Common myeloid progenitor, CD34-positive (primary cell): ENCODE measurements at regions not wholly inside any gene's neighbourhood (a gene's known extent, or its start where the extent isn't known, plus 50 kb on each side); places are given as distances from the start of the nearest gene placed in this dataset.

Experiments
- CTCF ChIA-PET: fragments of 350-600 bp; sonication (Branson Sonifier 250); formaldehyde crosslinking; loops from one replicate; lab custom pipeline; 2021; ENCODE audit warnings: antibody characterized with exemption; lab: Charles Lee
- POLR2A ChIA-PET: fragments of 350-600 bp; sonication (Branson Sonifier 250); formaldehyde crosslinking; loops from one replicate; lab custom pipeline; 2021; ENCODE audit warnings: antibody characterized with exemption; lab: Charles Lee
- DNase-seq, 3 donors: peaks; one replicate each; pipeline versions ENCODE4 v3.0.0 to v3.0.0-alpha.2; 2013
- H3K27ac ChIP-seq, 2 experiments: 1 replicate in 1 of 2; 2 replicates in 1 of 2; pipeline ENCODE4 v1.7.0; 2013; ENCODE audit warnings: inconsistent platforms in 2 of 2, low read length in 2 of 2, mild to moderate bottlenecking in 2 of 2, low read depth in 1 of 2, moderate library complexity in 1 of 2; ENCODE audit not compliant: severe bottlenecking in 2 of 2, insufficient read depth in 1 of 2, poor library complexity in 1 of 2
- H3K27me3 ChIP-seq, 5 experiments: replicated peaks in 2 of 5; 1 replicate in 3 of 5; 2 replicates in 2 of 5; pipeline versions ENCODE4 v1.6.1 to v1.7.0; 2013; ENCODE audit warnings: low read length in 4 of 5, mild to moderate bottlenecking in 2 of 5, moderate library complexity in 2 of 5, inconsistent platforms in 1 of 5; ENCODE audit not compliant: insufficient read depth in 5 of 5, control insufficient read depth in 4 of 5
- H3K36me3 ChIP-seq, 4 experiments: 1 replicate in 2 of 4; 2 replicates in 2 of 4; pipeline versions ENCODE4 v1.6.1 to v1.7.0; 2013; ENCODE audit warnings: low read length in 3 of 4, control low read depth in 1 of 4, mild to moderate bottlenecking in 1 of 4; ENCODE audit not compliant: control insufficient read depth in 4 of 4, insufficient read depth in 4 of 4
- H3K4me1 ChIP-seq, 4 experiments: 1 replicate in 3 of 4; 2 replicates in 1 of 4; pipeline versions ENCODE4 v1.6.1 to v1.7.1; 2013; ENCODE audit warnings: low read length in 3 of 4, mild to moderate bottlenecking in 3 of 4, control low read depth in 1 of 4, inconsistent platforms in 1 of 4, moderate library complexity in 1 of 4; ENCODE audit not compliant: control insufficient read depth in 4 of 4, insufficient read depth in 4 of 4; ENCODE audit errors: control extremely low read depth in 1 of 4
- H3K4me3 ChIP-seq, 7 experiments: 1 replicate in 4 of 7; 2 replicates in 3 of 7; pipeline versions ENCODE4 v1.5.1 to v1.7.0; 2013; ENCODE audit warnings: mild to moderate bottlenecking in 7 of 7, low read length in 6 of 7, moderate library complexity in 6 of 7, inconsistent platforms in 2 of 7, low read depth in 2 of 7, control low read depth in 1 of 7; ENCODE audit not compliant: insufficient read depth in 4 of 7, control insufficient read depth in 1 of 7; ENCODE audit errors: extremely low read depth in 1 of 7
- H3K9me3 ChIP-seq, 5 experiments: 1 replicate in 4 of 5; 2 replicates in 1 of 5; pipeline versions ENCODE4 v1.6.1 to v1.7.1; 2013; ENCODE audit warnings: low read length in 4 of 5, mild to moderate bottlenecking in 2 of 5, inconsistent platforms in 1 of 5, low read depth in 1 of 5, moderate library complexity in 1 of 5; ENCODE audit not compliant: control insufficient read depth in 4 of 5, insufficient read depth in 2 of 5; ENCODE audit errors: control extremely low read depth in 1 of 5
- WGBS: methylation state at CpG from one replicate; pipeline ENCODE4 v1.1.5; 2013; ENCODE audit not compliant: insufficient coverage; 5-methylcytosine and 5-hydroxymethylcytosine counted together

DNA sequence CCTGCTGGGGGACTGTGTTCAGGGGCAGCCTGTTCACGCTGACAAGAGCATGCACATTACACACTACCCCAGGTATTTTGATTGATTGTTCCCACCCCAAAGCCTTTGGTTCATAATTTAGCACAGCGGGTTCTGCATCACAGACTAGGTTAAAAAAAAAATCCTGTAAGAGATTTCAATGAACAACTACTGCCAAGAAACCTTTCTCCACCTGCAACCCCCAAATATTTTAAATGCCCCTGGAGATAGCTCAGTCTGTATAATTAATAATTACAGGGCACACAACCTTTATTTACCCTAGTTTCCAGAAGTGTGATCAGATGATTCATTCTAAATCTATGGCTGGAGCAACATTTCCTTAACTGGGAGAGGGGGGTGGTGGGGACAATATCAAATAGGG, 87.6 kb downstream of the NR2F2 start:
- ChIA-PET POLR2A (interaction anchor here (0.6 kb wide), 1 partner anchor 31 kb away, joined by 4 read pairs; no protein-coding TSS in a partner anchor), CTCF (no interaction called here)
- no peaks in the 10 kb centered on the region for H3K9me3 ChIP-seq
- no peak overlapping the region for H3K4me3 ChIP-seq
- no peak overlapping the region for H3K27ac ChIP-seq
- WGBS, result 20% methylated on average over 1 of the region's 2 CpGs
- no peak for DNase-seq
- peaks cover 0 to 2% (median 0%) of the 10 kb centered on the region in 4 experiments for H3K4me1 ChIP-seq
- peaks cover 19 to 95% (median 56%) of the 10 kb centered on the region in 5 experiments for H3K27me3 ChIP-seq
- no peaks in the 10 kb centered on the region for H3K36me3 ChIP-seq

DNA sequence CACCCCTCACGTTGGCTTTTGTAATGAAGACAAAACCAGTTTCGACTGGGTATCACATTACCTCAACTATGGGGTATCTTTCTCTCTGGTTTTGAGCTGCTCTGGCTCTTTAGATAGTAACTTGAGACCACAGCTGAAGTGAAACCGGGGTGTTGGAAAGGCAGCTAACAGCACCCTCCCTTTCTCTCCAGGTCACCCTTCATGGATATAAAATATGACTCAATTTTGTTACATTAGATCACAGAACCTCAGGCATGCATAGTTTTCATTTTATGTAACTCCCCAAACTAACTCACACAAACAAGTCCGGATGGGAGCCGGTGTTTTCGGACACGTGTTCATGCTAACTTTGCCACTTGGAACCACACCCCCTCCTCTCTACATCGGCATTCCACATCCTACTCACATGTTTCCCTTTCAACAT, 90.7 kb downstream of the NR2F2 start:
- POLR2A ChIA-PET, result no interaction called here
- Histone ChIP-seq H3K9me3 (no peaks in the 10 kb centered on the region), H3K27ac (no peak overlapping the region), H3K27me3 (peaks cover 11 to 69% (median 32%) of the 10 kb centered on the region in 5 experiments), H3K4me3 (no peak overlapping the region), H3K4me1 (peaks cover 0 to 2% (median 0%) of the 10 kb centered on the region in 4 experiments), H3K36me3 (no peaks in the 10 kb centered on the region)
- DNase-seq, result no peak
- CTCF ChIA-PET, result no interaction called here
- 38% methylated on average over 7 of the region's 8 CpGs for WGBS

DNA sequence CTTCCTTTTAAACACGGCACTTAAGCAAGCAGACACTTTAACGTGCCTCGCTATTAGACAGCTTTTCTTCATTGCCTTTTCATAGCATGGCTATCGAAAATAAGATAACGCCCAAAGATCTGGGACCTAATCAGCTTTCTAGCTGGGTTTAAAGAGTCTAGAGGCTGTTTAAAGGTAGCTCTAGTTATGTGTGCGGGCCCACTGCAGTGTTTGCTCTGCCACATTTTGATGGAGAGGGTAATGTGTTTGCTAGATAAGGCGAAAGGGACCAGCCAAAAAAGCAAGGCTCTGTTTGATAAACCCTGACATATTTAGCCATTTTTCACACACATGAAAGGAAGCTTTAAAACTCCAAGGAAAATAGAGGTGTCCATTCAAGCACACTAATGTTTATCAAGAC, 91.6 kb downstream of the NR2F2 start:
- DNase-seq, result no peak
- Histone ChIP-seq H3K27me3 (peaks cover 11 to 63% (median 27%) of the 10 kb centered on the region in 5 experiments), H3K27ac (no peak overlapping the region), H3K9me3 (no peaks in the 10 kb centered on the region), H3K36me3 (no peaks in the 10 kb centered on the region), H3K4me3 (no peak overlapping the region), H3K4me1 (no peaks in the 10 kb centered on the region)
- 60% methylated on average over 5 of the region's 7 CpGs for WGBS
- POLR2A ChIA-PET, result no interaction called here
- CTCF ChIA-PET, result no interaction called here

DNA sequence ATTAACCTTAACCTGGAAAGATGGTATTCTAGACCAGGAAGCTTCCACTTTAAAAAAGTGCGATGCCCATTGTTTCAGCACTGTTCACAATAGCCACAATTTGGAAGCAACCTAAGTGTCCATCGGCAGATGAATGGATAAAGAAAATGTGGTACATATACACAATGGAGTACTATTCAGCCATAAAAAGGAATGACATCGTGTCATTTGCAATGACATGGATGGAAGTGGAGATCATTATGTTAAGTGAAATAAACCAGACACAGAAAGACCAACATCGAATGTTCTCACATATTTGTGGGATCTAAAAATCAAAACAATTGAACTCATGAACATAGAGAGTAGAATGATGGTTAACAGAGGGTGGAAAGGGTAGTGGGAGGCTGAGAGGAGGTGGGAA, 94.2 kb downstream of the NR2F2 start:
- Histone ChIP-seq H3K4me1 (no peaks in the 10 kb centered on the region), H3K36me3 (no peaks in the 10 kb centered on the region), H3K4me3 (no peak overlapping the region), H3K9me3 (no peaks in the 10 kb centered on the region), H3K27me3 (peaks cover 5 to 38% (median 12%) of the 10 kb centered on the region in 5 experiments), H3K27ac (no peak overlapping the region)
- 100% methylated on average over 1 of the region's 4 CpGs for WGBS
- ChIA-PET POLR2A (interaction anchor here (0.6 kb wide), 1 partner anchor 124 kb away, joined by 4 read pairs; no protein-coding TSS in a partner anchor), CTCF (no interaction called here)
- DNase-seq, result no peak

DNA sequence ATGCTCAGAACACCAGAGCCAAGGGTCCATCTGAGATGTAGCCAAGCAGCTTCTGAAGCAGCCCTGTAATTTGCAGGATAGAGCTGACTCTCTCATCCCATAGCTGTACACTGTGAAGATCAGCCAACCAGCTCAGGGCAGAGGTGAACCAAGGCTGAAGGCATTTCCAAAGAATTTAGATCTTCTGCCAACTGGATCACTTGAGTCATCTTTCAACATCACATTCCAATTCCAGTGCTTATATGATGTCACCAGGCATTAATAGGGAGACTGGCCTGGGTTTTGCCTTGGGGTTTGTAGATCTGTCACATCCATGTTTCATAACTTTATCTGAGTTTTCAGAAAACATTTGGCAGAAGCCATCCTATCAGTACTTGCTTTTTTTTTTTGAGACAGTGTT, 98.2 kb downstream of the NR2F2 start:
- CTCF ChIA-PET, result no interaction called here
- Histone ChIP-seq H3K9me3 (no peaks in the 10 kb centered on the region), H3K27ac (no peak overlapping the region), H3K27me3 (peaks cover 0 to 9% (median 2%) of the 10 kb centered on the region in 5 experiments), H3K36me3 (no peaks in the 10 kb centered on the region), H3K4me1 (no peaks in the 10 kb centered on the region), H3K4me3 (no peak overlapping the region)
- no peak for DNase-seq
- POLR2A ChIA-PET, result no interaction called here

DNA sequence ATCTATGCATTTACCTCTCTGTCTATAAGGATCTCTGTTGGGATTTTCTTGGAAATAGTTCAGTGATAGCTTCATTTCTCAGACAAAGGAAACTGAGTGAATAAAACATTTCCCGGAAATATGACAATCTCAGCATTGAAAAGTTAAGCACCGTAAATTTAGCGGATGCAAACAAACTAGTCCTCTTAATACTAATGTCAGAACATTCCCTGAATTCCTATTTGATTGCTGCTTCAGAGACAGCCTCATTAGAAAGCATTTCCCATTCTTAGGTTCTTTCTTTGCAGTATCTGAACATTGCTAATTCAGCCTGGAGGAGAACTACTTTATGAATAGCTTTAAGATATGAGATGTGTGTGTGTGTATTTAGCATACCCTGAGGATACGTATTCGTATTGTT, 101.3 kb downstream of the NR2F2 start:
- no peak overlapping the region for H3K27ac ChIP-seq
- no peaks in the 10 kb centered on the region for H3K9me3 ChIP-seq
- no peaks in the 10 kb centered on the region for H3K36me3 ChIP-seq
- H3K4me1 ChIP-seq, result no peaks in the 10 kb centered on the region
- no peak overlapping the region for H3K4me3 ChIP-seq
- POLR2A ChIA-PET, result no interaction called here
- H3K27me3 ChIP-seq, result peaks cover 0 to 8% (median 0%) of the 10 kb centered on the region in 5 experiments
- 92% methylated on average over 5 of the region's 5 CpGs for WGBS
- no peak for DNase-seq
- CTCF ChIA-PET, result no interaction called here

DNA sequence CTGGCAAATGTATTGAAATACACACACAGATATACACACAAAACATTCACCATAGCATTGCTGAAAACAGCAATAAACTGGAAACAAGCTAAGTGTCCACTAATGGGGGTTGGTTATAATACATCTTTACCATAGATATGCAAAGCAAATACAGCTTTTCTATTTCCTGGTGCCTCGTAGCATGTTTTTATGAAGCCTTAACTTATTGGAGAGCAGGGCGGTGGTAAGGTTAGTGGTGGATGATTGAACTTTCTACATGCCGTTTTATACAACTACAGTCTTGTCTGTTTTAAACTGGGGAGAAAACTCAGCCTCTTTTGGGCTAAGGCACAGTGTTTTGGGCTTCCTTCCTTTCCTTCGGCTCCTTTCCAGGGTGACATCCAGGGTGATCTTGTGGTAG, 104.5 kb downstream of the NR2F2 start:
- WGBS, result no CpG with 5 or more reads among the region's 4 CpGs
- DNase-seq, result no peak
- Histone ChIP-seq H3K27me3 (peaks cover 0 to 16% (median 4%) of the 10 kb centered on the region in 5 experiments), H3K4me3 (no peak overlapping the region), H3K4me1 (no peaks in the 10 kb centered on the region), H3K36me3 (no peaks in the 10 kb centered on the region), H3K27ac (no peak overlapping the region), H3K9me3 (no peaks in the 10 kb centered on the region)
- ChIA-PET CTCF (no interaction called here), POLR2A (no interaction called here)
